ENCODE measurements at regions not wholly inside any gene's neighbourhood (a gene's known extent, or its start where the extent isn't known, plus 50 kb on each side); places are given as distances from the start of the nearest gene placed in this dataset.

- Histone ChIP-seq H3K9me2 (replicated peaks; ENCODE audit: insufficient read depth, low read length) (no peaks in the 10 kb centered on the region), H3K36me3 (ENCODE audit: insufficient read depth, low read length) (no peaks in the 10 kb centered on the region), H3K27me3 (ENCODE audit: low read length) (no peaks in the 10 kb centered on the region), H3K4me2 (ENCODE audit: low read depth, low read length, poor library complexity, severe bottlenecking) (no peak overlapping the region), H2AFZ (ENCODE audit: low read length) (no peak overlapping the region), H3K9me3 (ENCODE audit: low read length) (no peaks in the 10 kb centered on the region), H3K27ac (ENCODE audit: low read length) (no peak overlapping the region), H3K4me1 (ENCODE audit: low read length) (no peaks in the 10 kb centered on the region), H3K79me2 (ENCODE audit: low read length) (no peaks in the 10 kb centered on the region), H3K4me3 (ENCODE audit: low read length) (no peak overlapping the region), H3K9ac (ENCODE audit: low read length) (no peak overlapping the region), H4K20me1 (ENCODE audit: insufficient read depth, low read depth, low read length) (no peaks in the 10 kb centered on the region)
- no peak for DNase-seq
Measured at GRCh38 chr3:124178531-124178930, 186.6 kb upstream of the ROPN1 start.

DNA sequence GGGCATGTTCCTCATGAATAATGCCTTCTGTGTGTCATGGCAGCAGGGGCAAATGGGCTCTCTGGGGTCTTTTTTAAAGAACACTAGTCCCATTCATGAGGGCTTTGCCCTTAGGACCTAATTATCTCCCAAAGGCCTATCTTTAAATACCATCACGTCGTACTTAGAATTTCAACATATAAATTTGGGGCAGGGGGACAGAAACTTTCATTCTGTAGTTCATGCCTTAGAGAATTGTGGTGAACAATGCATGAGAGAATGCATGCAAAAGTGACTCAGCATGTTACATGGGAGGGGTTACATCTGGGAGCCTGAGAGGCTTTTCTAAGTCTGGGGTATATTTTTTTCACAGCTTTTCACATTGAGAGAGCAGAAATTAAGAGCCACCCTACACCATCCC is 208.5 kb upstream of the ROPN1 start:
- H3K79me2 ChIP-seq (ENCODE audit: low read length), result no peaks in the 10 kb centered on the region
- H2AFZ ChIP-seq (ENCODE audit: low read length), result no peak overlapping the region
- no peak overlapping the region for H3K4me3 ChIP-seq (ENCODE audit: low read length)
- DNase-seq, result no peak
- no peaks in the 10 kb centered on the region for H3K36me3 ChIP-seq (ENCODE audit: insufficient read depth, low read length)
- H3K27ac ChIP-seq (ENCODE audit: low read length), result no peak overlapping the region
- H3K4me2 ChIP-seq (ENCODE audit: low read depth, low read length, poor library complexity, severe bottlenecking), result no peak overlapping the region
- H3K4me1 ChIP-seq (ENCODE audit: low read length), result no peaks in the 10 kb centered on the region
- H3K9me3 ChIP-seq (ENCODE audit: low read length), result no peaks in the 10 kb centered on the region
- H3K9ac ChIP-seq (ENCODE audit: low read length), result no peak overlapping the region
- no peaks in the 10 kb centered on the region for H3K9me2 ChIP-seq (replicated peaks; ENCODE audit: insufficient read depth, low read length)
- H4K20me1 ChIP-seq (ENCODE audit: insufficient read depth, low read depth, low read length), result no peaks in the 10 kb centered on the region
- no peaks in the 10 kb centered on the region for H3K27me3 ChIP-seq (ENCODE audit: low read length)

- no peak for DNase-seq
Measured at GRCh38 chr3:124201226-124201625, 209.3 kb upstream of the ROPN1 start.

DNA sequence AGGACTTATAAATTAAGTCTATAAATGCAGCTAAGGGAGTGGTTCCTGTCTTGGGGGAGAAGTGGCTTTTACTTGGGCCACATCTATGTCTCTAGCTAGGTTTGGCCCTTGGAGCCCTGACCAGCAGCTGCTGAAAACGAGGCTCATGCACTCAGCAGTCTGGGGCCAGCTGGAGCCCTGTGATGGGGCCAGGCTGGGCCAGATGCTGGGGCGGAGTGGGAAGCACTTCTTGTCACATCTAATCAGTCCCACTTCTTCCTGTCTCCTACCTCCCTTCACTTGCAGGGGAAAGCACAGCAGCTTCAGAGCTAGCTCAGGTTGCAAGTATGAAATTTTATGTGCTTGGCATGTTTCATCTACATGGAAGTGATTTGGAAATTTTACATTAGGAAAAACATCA is 209.9 kb upstream of the ROPN1 start:
- Histone ChIP-seq H3K27ac (ENCODE audit: low read length) (no peak overlapping the region), H3K36me3 (ENCODE audit: insufficient read depth, low read length) (no peaks in the 10 kb centered on the region), H3K9me3 (ENCODE audit: low read length) (no peaks in the 10 kb centered on the region), H3K4me3 (ENCODE audit: low read length) (no peak overlapping the region), H3K4me2 (ENCODE audit: low read depth, low read length, poor library complexity, severe bottlenecking) (no peak overlapping the region), H3K79me2 (ENCODE audit: low read length) (no peaks in the 10 kb centered on the region), H4K20me1 (ENCODE audit: insufficient read depth, low read depth, low read length) (no peaks in the 10 kb centered on the region), H3K4me1 (ENCODE audit: low read length) (no peaks in the 10 kb centered on the region), H3K27me3 (ENCODE audit: low read length) (no peaks in the 10 kb centered on the region), H3K9me2 (replicated peaks; ENCODE audit: insufficient read depth, low read length) (no peaks in the 10 kb centered on the region), H2AFZ (ENCODE audit: low read length) (no peak overlapping the region), H3K9ac (ENCODE audit: low read length) (no peak overlapping the region)
- DNase-seq, result no peak

More at GRCh38 chr3:124201226-124201625, 209.3 kb upstream of the ROPN1 start:
- H4K20me1 ChIP-seq (ENCODE audit: insufficient read depth, low read depth, low read length), result no peaks in the 10 kb centered on the region
- no peak overlapping the region for H3K4me2 ChIP-seq (ENCODE audit: low read depth, low read length, poor library complexity, severe bottlenecking)
- H3K27ac ChIP-seq (ENCODE audit: low read length), result no peak overlapping the region
- H3K27me3 ChIP-seq (ENCODE audit: low read length), result no peaks in the 10 kb centered on the region
- H3K79me2 ChIP-seq (ENCODE audit: low read length), result no peaks in the 10 kb centered on the region
- no peaks in the 10 kb centered on the region for H3K4me1 ChIP-seq (ENCODE audit: low read length)
- H3K4me3 ChIP-seq (ENCODE audit: low read length), result no peak overlapping the region
- no peak overlapping the region for H3K9ac ChIP-seq (ENCODE audit: low read length)
- H3K36me3 ChIP-seq (ENCODE audit: insufficient read depth, low read length), result no peaks in the 10 kb centered on the region
- no peaks in the 10 kb centered on the region for H3K9me3 ChIP-seq (ENCODE audit: low read length)
- H2AFZ ChIP-seq (ENCODE audit: low read length), result no peak overlapping the region
- no peaks in the 10 kb centered on the region for H3K9me2 ChIP-seq (replicated peaks; ENCODE audit: insufficient read depth, low read length)

DNA sequence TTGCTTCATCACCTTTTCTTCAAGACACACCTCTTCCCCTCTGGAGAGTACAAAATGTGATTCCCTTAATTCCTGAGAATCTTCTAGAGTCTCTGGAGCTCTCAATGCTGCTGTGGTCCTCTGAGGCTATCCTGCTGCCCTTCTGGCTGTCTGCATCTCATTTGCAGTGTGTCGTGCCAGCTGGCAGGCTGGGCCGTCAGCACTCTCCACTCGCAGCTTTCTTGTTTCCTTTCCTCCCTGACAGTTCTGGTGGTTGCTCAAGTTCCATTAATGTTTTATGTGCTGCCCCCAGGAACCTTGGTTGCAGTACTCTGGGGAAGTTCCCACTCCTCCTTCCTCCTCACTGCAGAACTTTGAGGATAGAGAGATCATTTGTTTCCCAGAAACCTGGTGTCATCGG is 210.8 kb upstream of the ROPN1 start:
- no peaks in the 10 kb centered on the region for H3K9me2 ChIP-seq (replicated peaks; ENCODE audit: insufficient read depth, low read length)
- H3K27ac ChIP-seq (ENCODE audit: low read length), result no peak overlapping the region
- no peak overlapping the region for H2AFZ ChIP-seq (ENCODE audit: low read length)
- no peak for DNase-seq
- H3K9me3 ChIP-seq (ENCODE audit: low read length), result no peaks in the 10 kb centered on the region
- no peaks in the 10 kb centered on the region for H3K27me3 ChIP-seq (ENCODE audit: low read length)
- H3K79me2 ChIP-seq (ENCODE audit: low read length), result no peaks in the 10 kb centered on the region
- H3K4me3 ChIP-seq (ENCODE audit: low read length), result no peak overlapping the region
- H3K9ac ChIP-seq (ENCODE audit: low read length), result no peak overlapping the region
- H3K36me3 ChIP-seq (ENCODE audit: insufficient read depth, low read length), result no peaks in the 10 kb centered on the region
- no peaks in the 10 kb centered on the region for H3K4me1 ChIP-seq (ENCODE audit: low read length)
- no peak overlapping the region for H3K4me2 ChIP-seq (ENCODE audit: low read depth, low read length, poor library complexity, severe bottlenecking)
- H4K20me1 ChIP-seq (ENCODE audit: insufficient read depth, low read depth, low read length), result no peaks in the 10 kb centered on the region

- H3K4me1 ChIP-seq (ENCODE audit: low read length), result no peaks in the 10 kb centered on the region
- no peak overlapping the region for H3K9ac ChIP-seq (ENCODE audit: low read length)
- no peaks in the 10 kb centered on the region for H3K27me3 ChIP-seq (ENCODE audit: low read length)
- no peak overlapping the region for H3K4me2 ChIP-seq (ENCODE audit: low read depth, low read length, poor library complexity, severe bottlenecking)
- H3K27ac ChIP-seq (ENCODE audit: low read length), result no peak overlapping the region
- DNase-seq, result no peak
- no peaks in the 10 kb centered on the region for H3K36me3 ChIP-seq (ENCODE audit: insufficient read depth, low read length)
- no peak overlapping the region for H2AFZ ChIP-seq (ENCODE audit: low read length)
- no peak overlapping the region for H3K4me3 ChIP-seq (ENCODE audit: low read length)
- no peaks in the 10 kb centered on the region for H3K9me3 ChIP-seq (ENCODE audit: low read length)
- no peaks in the 10 kb centered on the region for H3K79me2 ChIP-seq (ENCODE audit: low read length)
- no peaks in the 10 kb centered on the region for H4K20me1 ChIP-seq (ENCODE audit: insufficient read depth, low read depth, low read length)
- H3K9me2 ChIP-seq (replicated peaks; ENCODE audit: insufficient read depth, low read length), result no peaks in the 10 kb centered on the region
Measured at GRCh38 chr3:124203292-124203691, 211.4 kb upstream of the ROPN1 start.

DNA sequence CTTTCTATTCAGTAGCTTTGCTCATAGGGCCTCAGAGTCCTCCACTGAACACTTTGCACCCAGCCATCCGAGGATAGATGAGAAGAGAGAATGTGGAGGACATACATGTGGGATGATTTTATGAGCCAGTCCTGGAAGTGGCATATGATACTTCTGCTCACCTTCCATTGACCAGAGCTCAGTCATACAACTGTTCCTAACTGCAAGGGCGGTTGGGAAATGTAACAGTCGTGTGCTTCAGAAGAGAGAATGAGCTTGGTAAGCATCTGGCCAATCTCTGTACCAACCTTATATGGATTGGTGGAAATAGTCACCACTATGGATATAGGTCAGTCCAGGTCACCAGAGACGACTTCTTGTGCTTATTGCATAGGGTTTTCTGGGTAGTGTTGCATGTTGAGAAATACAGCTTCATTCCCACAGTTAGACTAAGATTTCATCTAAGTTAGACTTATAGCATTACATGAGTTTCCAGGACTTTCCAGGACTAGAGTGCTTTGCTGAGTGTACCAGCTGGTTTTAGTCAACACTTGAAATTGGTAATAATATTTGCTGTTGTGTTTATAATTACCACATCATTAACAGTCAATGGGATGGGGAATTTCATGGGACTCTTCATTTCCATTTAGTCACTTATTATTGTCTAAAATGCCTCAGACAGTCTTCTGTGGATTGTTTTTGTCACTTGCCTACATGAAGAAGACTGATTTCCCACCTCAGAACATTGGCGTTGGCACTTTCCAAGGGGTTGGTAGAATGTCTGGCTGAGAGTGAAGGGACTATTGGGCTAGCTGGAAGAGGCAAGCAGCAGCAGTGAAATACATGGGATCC is 214.5 kb upstream of the ROPN1 start:
- Histone ChIP-seq H3K4me3 (ENCODE audit: low read length) (no peak overlapping the region), H4K20me1 (ENCODE audit: insufficient read depth, low read depth, low read length) (no peaks in the 10 kb centered on the region), H3K9me2 (replicated peaks; ENCODE audit: insufficient read depth, low read length) (no peaks in the 10 kb centered on the region), H3K4me2 (ENCODE audit: low read depth, low read length, poor library complexity, severe bottlenecking) (no peak overlapping the region), H3K9me3 (ENCODE audit: low read length) (no peaks in the 10 kb centered on the region), H3K79me2 (ENCODE audit: low read length) (no peaks in the 10 kb centered on the region), H3K36me3 (ENCODE audit: insufficient read depth, low read length) (no peaks in the 10 kb centered on the region), H3K9ac (ENCODE audit: low read length) (no peak overlapping the region), H3K27me3 (ENCODE audit: low read length) (no peaks in the 10 kb centered on the region), H2AFZ (ENCODE audit: low read length) (no peak overlapping the region), H3K4me1 (ENCODE audit: low read length) (no peaks in the 10 kb centered on the region), H3K27ac (ENCODE audit: low read length) (no peak overlapping the region)
- no peak for DNase-seq

- H3K4me1 ChIP-seq (ENCODE audit: low read length), result no peaks in the 10 kb centered on the region
- no peak overlapping the region for H3K27ac ChIP-seq (ENCODE audit: low read length)
- no peaks in the 10 kb centered on the region for H3K27me3 ChIP-seq (ENCODE audit: low read length)
- H3K9me3 ChIP-seq (ENCODE audit: low read length), result no peaks in the 10 kb centered on the region
- H4K20me1 ChIP-seq (ENCODE audit: insufficient read depth, low read depth, low read length), result no peaks in the 10 kb centered on the region
- H3K4me2 ChIP-seq (ENCODE audit: low read depth, low read length, poor library complexity, severe bottlenecking), result no peak overlapping the region
- H3K36me3 ChIP-seq (ENCODE audit: insufficient read depth, low read length), result no peaks in the 10 kb centered on the region
- H3K9ac ChIP-seq (ENCODE audit: low read length), result no peak overlapping the region
- DNase-seq, result no peak
- no peaks in the 10 kb centered on the region for H3K9me2 ChIP-seq (replicated peaks; ENCODE audit: insufficient read depth, low read length)
- H2AFZ ChIP-seq (ENCODE audit: low read length), result no peak overlapping the region
- H3K4me3 ChIP-seq (ENCODE audit: low read length), result no peak overlapping the region
- H3K79me2 ChIP-seq (ENCODE audit: low read length), result no peaks in the 10 kb centered on the region
Measured at GRCh38 chr3:124207077-124207476, 215.2 kb upstream of the ROPN1 start.

Data from Karpas-422 (cell line).